Testis (tissue), 2 donors: ENCODE measurements at regions not wholly inside any gene's neighbourhood (a gene's known extent, or its start where the extent isn't known, plus 50 kb on each side); places are given as distances from the start of the nearest gene placed in this dataset.

Experiments used
- DNase-seq: peaks from one replicate; pipeline ENCODE4 v3.0.0-alpha.2; 2019
- H3K27ac ChIP-seq, 2 donors: fragments of 200-600 bp; sonication (generic); one replicate each; pipeline ENCODE4 v1.5.1; 2019
- H3K27me3 ChIP-seq: fragments of 200-600 bp; sonication (generic); one replicate; pipeline ENCODE4 v1.5.1; 2019
- H3K36me3 ChIP-seq: fragments of 200-600 bp; sonication (generic); one replicate; pipeline ENCODE4 v1.5.1; 2017; ENCODE audit warnings: low read depth; ENCODE audit errors: missing control alignments
- H3K4me1 ChIP-seq: fragments of 200-600 bp; sonication (generic); one replicate; pipeline ENCODE4 v1.5.1; 2019
- H3K4me3 ChIP-seq, 2 donors: fragments of 200-600 bp; sonication (generic); one replicate each; pipeline ENCODE4 v1.5.1; 2017 to 2019
- H3K9me3 ChIP-seq: fragments of 200-600 bp; sonication (generic); one replicate; pipeline ENCODE4 v1.5.1; 2017
- CTCF ChIP-seq, 3 experiments: fragments of 450-650 bp in 2 of 3; fragments of 200-600 bp in 1 of 3; sonication (generic) in 1 of 3; IDR thresholded peaks; one replicate each; pipeline ENCODE4 v1.5.1; 2016 to 2019; ENCODE audit warnings: antibody characterized with exemption in 3 of 3, mild to moderate bottlenecking in 2 of 3, moderate library complexity in 1 of 3
- POLR2A ChIP-seq: fragments of 450-650 bp; IDR thresholded peaks from one replicate; pipeline ENCODE4 v1.6.1; 2017; ENCODE audit warnings: antibody characterized with exemption, mild to moderate bottlenecking, moderate library complexity
- WGBS, 2 donors: methylation state at CpG; one replicate each; pipeline ENCODE4 v1.1.5; 2018; 5-methylcytosine and 5-hydroxymethylcytosine counted together
- intact Hi-C: fragments of 100-400 bp; cut with DNase I; formaldehyde crosslinking; loops from one replicate; pipeline ENCODE4 v1.15.1; 2023; ENCODE audit warnings: low total_unique reads

- intact Hi-C loops: no loop called here
- TF ChIP-seq CTCF (IDR thresholded peaks at IDR 0.05) (no peak), POLR2A (no peak)
- WGBS, 2 donors: 94 to 98% methylated on average over 1 of the region's 1 CpG
Observed at GRCh38 chr1:219058891-219059820, 114.5 kb upstream of the LYPLAL1 start.

GRCh38 chr1:219060798-219061197 lies 112.9 kb upstream of the LYPLAL1 start:
- DNase-seq: no peak
- Histone ChIP-seq H3K9me3 (no peaks in the 10 kb centered on the region), H3K4me1 (no peaks in the 10 kb centered on the region), H3K36me3 (no peaks in the 10 kb centered on the region), H3K27ac (no peak overlapping the region), H3K4me3 (no peak overlapping the region), H3K27me3 (no peaks in the 10 kb centered on the region)
- TF ChIP-seq CTCF (IDR thresholded peaks at IDR 0.05) (no peak), POLR2A (no peak)
- WGBS, 2 donors: 85 to 90% methylated on average over 5 of the region's 5 CpGs
- intact Hi-C loops: no loop called here

More at GRCh38 chr1:219058891-219059820, 114.5 kb upstream of the LYPLAL1 start:
- Histone ChIP-seq H3K27me3 (no peaks in the 10 kb centered on the region), H3K4me3 (no peak overlapping the region), H3K4me1 (no peaks in the 10 kb centered on the region), H3K27ac (no peak overlapping the region), H3K9me3 (no peaks in the 10 kb centered on the region), H3K36me3 (no peaks in the 10 kb centered on the region)
- DNase-seq: no peak

- WGBS, 2 donors: 94 to 97% methylated on average over 4 of the region's 4 CpGs
- intact Hi-C loops: no loop called here
- TF ChIP-seq POLR2A (no peak), CTCF (IDR thresholded peaks at IDR 0.05) (no peak)
- H3K36me3 ChIP-seq: no peaks in the 10 kb centered on the region
- H3K27me3 ChIP-seq: no peaks in the 10 kb centered on the region
- H3K4me1 ChIP-seq: no peaks in the 10 kb centered on the region
- no peaks in the 10 kb centered on the region for H3K9me3 ChIP-seq
- no peak overlapping the region for H3K27ac ChIP-seq
- no peak overlapping the region for H3K4me3 ChIP-seq
- DNase-seq: no peak
Observed at GRCh38 chr1:219062161-219062560, 111.5 kb upstream of the LYPLAL1 start.

- H3K9me3 ChIP-seq: no peaks in the 10 kb centered on the region
- no peaks in the 10 kb centered on the region for H3K4me1 ChIP-seq
- H3K27ac ChIP-seq: no peak overlapping the region
- H3K36me3 ChIP-seq: no peaks in the 10 kb centered on the region
- H3K4me3 ChIP-seq: no peak overlapping the region
- no peak for TF ChIP-seq POLR2A
- no peak for TF ChIP-seq CTCF (IDR thresholded peaks at IDR 0.05)
- intact Hi-C loops: no loop called here
- no peaks in the 10 kb centered on the region for H3K27me3 ChIP-seq
- 76 to 97% methylated on average over 1 of the region's 1 CpG for WGBS, 2 donors
- no peak for DNase-seq
Observed at GRCh38 chr1:219066098-219066497, 107.6 kb upstream of the LYPLAL1 start.
